COR-L47 (cell line): ENCODE measurements at regions not wholly inside any gene's neighbourhood (a gene's known extent, or its start where the extent isn't known, plus 50 kb on each side); places are given as distances from the start of the nearest gene placed in this dataset.

Experiments
- DNase-seq: peaks from one replicate; lab custom pipeline; 2025; lab: John Stamatoyannopoulos, UW

- no peak for DNase-seq
Measured at GRCh38 chr14:35456261-35456660, 51.7 kb upstream of the NFKBIA start.

- no peak for DNase-seq
Measured at GRCh38 chr14:35458442-35458841, 53.9 kb upstream of the NFKBIA start.

- DNase-seq: no peak
Measured at GRCh38 chr14:35459776-35460175, 55.2 kb upstream of the NFKBIA start.

- DNase-seq: peak; percentile 26
Measured at GRCh38 chr14:35470755-35471154, 63.2 kb upstream of the INSM2 start.

GRCh38 chr14:35471803-35472202, 62.2 kb upstream of the INSM2 start:
- DNase-seq: peak; percentile 37

GRCh38 chr14:35474323-35474722, 59.6 kb upstream of the INSM2 start:
- no peak for DNase-seq

GRCh38 chr14:35480119-35480769, 53.7 kb upstream of the INSM2 start:
- no peak for DNase-seq

- no peak for DNase-seq
Measured at GRCh38 chr14:35482994-35483515, 50.9 kb upstream of the INSM2 start.
